GM18858 (cell line): ENCODE measurements at regions not wholly inside any gene's neighbourhood (a gene's known extent, or its start where the extent isn't known, plus 50 kb on each side); places are given as distances from the start of the nearest gene placed in this dataset.
"Not testable (repeated sequence)": the region's sequence is repeated elsewhere in the genome, so short reads cannot be mapped to it uniquely, and the experiment has no call there.

Experiments
- ATAC-seq: cut with Tn5 transposase; IDR thresholded peaks from one replicate; pipeline ENCODE4 v1.9.1; 2021; ENCODE audit not compliant: unreplicated experiment

- ATAC-seq = no peak
Observed at GRCh38 chr4:27624749-27625148, 764.1 kb downstream of the STIM2 start.

GRCh38 chr4:27628609-27629008, 768.0 kb downstream of the STIM2 start:
- ATAC-seq = no peak

GRCh38 chr4:27629532-27630225, 769.0 kb downstream of the STIM2 start:
- no peak for ATAC-seq

GRCh38 chr4:27635936-27636913, 775.6 kb downstream of the STIM2 start:
- ATAC-seq = peak; percentile 94

- no peak for ATAC-seq
Observed at GRCh38 chr4:27638163-27638915, 777.7 kb downstream of the STIM2 start.

GRCh38 chr4:27643101-27643500, 782.5 kb downstream of the STIM2 start:
- ATAC-seq = no peak

GRCh38 chr4:27648416-27648815, 787.8 kb downstream of the STIM2 start:
- ATAC-seq = no peak

GRCh38 chr4:27662426-27662825, 801.8 kb downstream of the STIM2 start:
- no peak for ATAC-seq

- ATAC-seq = no peak
Observed at GRCh38 chr4:27666943-27667342, 806.3 kb downstream of the STIM2 start.

- no peak for ATAC-seq
Observed at GRCh38 chr4:27668001-27668400, 807.4 kb downstream of the STIM2 start.

GRCh38 chr4:27678027-27678426, 817.4 kb downstream of the STIM2 start:
- ATAC-seq = no peak

GRCh38 chr4:27684610-27685011, 824.0 kb downstream of the STIM2 start:
- peak; percentile 97 for ATAC-seq

- ATAC-seq = no peak
Observed at GRCh38 chr4:27685091-27685490, 824.5 kb downstream of the STIM2 start.

GRCh38 chr4:27685947-27686346, 825.3 kb downstream of the STIM2 start:
- ATAC-seq = no peak

GRCh38 chr4:27692158-27692557, 831.5 kb downstream of the STIM2 start:
- ATAC-seq = peak; percentile 95

GRCh38 chr4:27692868-27693634, 832.4 kb downstream of the STIM2 start:
- ATAC-seq = no peak

- not testable (repeated sequence) for ATAC-seq
Observed at GRCh38 chr4:27696257-27696656, 835.6 kb downstream of the STIM2 start.

GRCh38 chr4:27701606-27702005, 841.0 kb downstream of the STIM2 start:
- no peak for ATAC-seq

- no peak for ATAC-seq
Observed at GRCh38 chr4:27702730-27703431, 842.2 kb downstream of the STIM2 start.

GRCh38 chr4:27703771-27704170, 843.1 kb downstream of the STIM2 start:
- ATAC-seq = no peak
